Epithelial cell of esophagus (primary cell): ENCODE measurements at regions not wholly inside any gene's neighbourhood (a gene's known extent, or its start where the extent isn't known, plus 50 kb on each side); places are given as distances from the start of the nearest gene placed in this dataset.

Experiments
- DNase-seq: peaks from one replicate; pipeline ENCODE4 v3.0.0; 2010; ENCODE audit warnings: low read depth
- H3K4me3 ChIP-seq: 2 replicates; pipeline ENCODE4 v1.5.1; 2011; ENCODE audit warnings: mild to moderate bottlenecking, low read length, control low read depth
- TF ChIP-seq, protein P1 (sequence below): IDR thresholded peaks from 2 replicates; pipeline ENCODE4 v1.5.1; 2011; ENCODE audit warnings: low read depth, mild to moderate bottlenecking, low read length, control low read depth, inconsistent platforms; ENCODE audit not compliant: insufficient read depth; ENCODE audit errors: missing control alignments

- no peak for DNase-seq
- TF ChIP-seq, protein P1, sequence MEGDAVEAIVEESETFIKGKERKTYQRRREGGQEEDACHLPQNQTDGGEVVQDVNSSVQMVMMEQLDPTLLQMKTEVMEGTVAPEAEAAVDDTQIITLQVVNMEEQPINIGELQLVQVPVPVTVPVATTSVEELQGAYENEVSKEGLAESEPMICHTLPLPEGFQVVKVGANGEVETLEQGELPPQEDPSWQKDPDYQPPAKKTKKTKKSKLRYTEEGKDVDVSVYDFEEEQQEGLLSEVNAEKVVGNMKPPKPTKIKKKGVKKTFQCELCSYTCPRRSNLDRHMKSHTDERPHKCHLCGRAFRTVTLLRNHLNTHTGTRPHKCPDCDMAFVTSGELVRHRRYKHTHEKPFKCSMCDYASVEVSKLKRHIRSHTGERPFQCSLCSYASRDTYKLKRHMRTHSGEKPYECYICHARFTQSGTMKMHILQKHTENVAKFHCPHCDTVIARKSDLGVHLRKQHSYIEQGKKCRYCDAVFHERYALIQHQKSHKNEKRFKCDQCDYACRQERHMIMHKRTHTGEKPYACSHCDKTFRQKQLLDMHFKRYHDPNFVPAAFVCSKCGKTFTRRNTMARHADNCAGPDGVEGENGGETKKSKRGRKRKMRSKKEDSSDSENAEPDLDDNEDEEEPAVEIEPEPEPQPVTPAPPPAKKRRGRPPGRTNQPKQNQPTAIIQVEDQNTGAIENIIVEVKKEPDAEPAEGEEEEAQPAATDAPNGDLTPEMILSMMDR = no peak
- H3K4me3 ChIP-seq = no peak overlapping the region
These were observed 173.7 kb upstream of the EGLN3 start for GRCh38 chr14:34124585-34124984.

GRCh38 chr14:34122650-34123049 is 171.8 kb upstream of the EGLN3 start:
- TF ChIP-seq, protein P1 = no peak

GRCh38 chr14:34122081-34122480 is 171.2 kb upstream of the EGLN3 start:
- no peak overlapping the region for H3K4me3 ChIP-seq
- DNase-seq = no peak
- TF ChIP-seq, protein P1 = no peak

More at GRCh38 chr14:34122650-34123049, 171.8 kb upstream of the EGLN3 start:
- no peak overlapping the region for H3K4me3 ChIP-seq
- no peak for DNase-seq

DNA sequence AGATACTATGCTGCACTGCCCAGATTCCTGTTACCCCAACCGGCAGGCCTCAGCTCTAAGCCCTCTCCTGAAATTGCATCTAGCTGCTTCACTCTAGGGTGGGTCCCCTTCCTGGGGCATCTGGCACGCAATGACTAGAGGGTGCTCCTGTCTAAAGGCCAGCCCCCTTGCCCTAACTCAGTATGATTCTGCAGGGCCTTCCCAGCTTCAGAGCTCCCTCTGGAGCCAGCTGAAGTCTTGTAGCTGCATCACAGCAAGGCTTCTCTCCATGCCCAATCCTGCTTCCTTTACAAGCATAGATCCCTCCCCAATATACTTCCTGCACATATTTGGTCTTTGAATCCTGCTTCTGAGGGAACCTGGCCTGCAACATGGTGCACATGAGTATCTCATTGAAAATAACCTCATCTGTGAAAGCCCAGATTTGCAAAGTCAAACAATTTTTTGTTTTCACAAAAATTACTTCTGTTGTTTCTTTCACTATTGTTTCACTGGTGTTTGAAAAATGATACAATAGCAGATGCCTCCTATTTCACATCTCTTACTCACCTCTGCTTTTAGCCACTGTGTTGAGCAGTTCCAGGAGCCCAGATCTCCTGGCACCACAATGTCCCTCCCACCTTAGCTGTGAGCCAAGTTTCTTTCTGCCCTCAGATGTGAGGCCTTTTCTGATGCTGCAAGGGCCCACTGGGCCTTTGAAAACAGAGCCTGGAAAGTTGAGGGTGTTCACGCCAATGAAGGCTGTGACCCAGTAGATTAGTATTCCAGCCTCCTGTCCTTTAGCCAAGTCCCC is 169.5 kb upstream of the EGLN3 start:
- no peak for DNase-seq
- TF ChIP-seq, protein P1 = no peak
- no peak overlapping the region for H3K4me3 ChIP-seq

DNA sequence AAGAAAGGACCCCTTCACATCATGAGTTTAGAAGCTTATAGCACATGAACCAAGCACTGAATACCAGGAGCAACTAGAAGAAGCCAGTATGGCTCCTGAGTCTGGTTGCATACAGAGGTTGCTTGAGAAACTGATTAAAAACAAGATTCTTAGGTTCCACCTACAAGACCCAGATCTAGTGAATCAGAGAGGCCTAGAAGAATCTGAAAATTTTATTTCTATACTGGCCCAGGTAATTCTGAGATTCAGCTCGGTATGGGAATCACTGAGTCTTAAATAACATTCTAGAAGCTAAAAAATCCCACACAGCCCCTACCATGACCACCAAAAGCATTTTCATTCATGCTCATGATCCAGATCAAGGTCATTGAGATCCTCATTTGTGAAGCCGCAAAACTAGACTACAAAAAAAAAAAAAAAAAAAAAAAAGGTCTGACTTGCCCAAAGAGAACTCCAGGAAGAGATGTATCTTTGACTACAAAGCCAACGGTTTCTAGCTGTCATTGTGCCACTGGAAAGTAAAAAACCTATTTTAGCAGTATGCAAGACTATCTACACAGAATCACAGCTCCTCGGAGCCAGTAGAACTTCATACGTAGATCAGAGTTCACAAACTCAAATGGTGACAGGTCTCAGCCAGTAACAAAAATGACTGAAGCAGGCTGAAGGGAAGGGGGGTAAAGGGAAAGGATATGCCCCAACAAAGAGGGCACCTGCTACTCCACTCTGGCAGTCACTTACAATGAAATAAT is 168.4 kb upstream of the EGLN3 start:
- TF ChIP-seq, protein P1 = no peak
- DNase-seq = no peak

DNA sequence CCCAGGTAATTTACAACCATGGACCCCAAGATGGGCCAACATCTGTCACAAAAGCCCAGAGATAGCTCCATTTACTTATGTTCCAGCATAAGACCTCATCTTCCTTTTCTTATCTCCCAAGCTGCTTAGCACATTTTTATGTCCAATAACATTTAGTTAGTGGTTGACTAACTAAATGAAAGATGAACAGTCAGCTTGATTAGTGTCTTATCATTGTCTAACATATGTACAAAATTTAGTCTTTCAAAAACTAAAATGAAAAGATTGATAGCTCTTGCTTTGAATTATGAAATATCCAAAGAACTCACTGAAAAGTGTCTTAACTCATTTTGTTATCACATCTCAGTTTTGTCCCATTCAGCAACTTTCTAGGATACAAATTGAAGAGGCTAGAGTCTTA is 163.1 kb upstream of the EGLN3 start:
- no peak overlapping the region for H3K4me3 ChIP-seq
- TF ChIP-seq, protein P1 = no peak
- no peak for DNase-seq

More for the DNA sequence above, 168.4 kb upstream of the EGLN3 start:
- H3K4me3 ChIP-seq = no peak overlapping the region
